ENCODE measurements at regions not wholly inside any gene's neighbourhood (a gene's known extent, or its start where the extent isn't known, plus 50 kb on each side); places are given as distances from the start of the nearest gene placed in this dataset.
"Not testable (repeated sequence)": the region's sequence is repeated elsewhere in the genome, so short reads cannot be mapped to it uniquely, and the experiment has no call there.

DNA sequence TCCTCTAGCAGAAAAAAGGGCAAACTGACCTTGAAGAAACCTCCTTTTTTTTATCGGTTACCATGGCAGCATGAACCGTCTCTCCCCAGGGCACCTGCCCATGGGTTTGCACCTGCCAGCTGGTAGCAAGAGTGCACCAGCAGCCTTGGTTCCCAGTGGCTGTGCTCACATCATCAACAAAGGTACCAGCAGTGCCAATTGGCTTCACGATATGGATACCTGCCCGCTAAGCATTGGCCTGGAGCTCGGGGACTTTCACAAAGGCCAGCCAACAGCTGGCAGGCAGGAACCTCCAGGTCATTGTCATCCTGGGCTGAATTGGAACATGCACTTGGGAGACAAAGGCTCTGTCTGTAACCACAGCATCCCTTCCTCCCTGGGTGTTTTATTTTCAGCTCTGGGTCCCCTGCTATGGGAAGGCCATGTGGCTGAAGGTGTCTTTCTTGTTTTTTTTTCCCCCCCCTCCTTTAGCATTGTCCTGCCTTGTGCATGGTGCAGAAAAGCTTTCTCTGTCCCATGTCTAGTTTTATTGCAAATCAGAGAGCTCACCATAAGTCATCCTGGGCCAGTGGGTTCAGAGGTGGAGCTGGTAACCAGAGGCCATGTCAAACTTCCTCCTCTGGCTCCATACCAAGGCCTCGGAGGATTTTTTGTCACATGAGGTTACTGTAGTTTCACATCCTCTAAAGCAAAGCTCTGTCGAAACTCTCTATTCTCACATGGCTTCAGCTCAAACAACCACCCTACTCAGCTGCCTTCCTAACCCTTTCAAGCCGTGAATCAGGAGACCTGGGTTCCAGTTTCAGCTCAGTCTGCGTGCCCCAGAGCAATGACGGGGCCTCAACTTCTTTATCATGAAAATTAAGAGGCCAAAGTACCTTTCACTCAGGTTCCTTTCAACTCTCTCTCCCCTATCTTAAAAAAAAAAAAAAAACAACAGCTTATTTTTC lies 145.5 kb upstream of the MAP3K1 start:
- Histone ChIP-seq H3K4me1 (replicated peaks) (peaks cover 6% of the 10 kb centered on the region), H3K27me3 (replicated peaks) (no peaks in the 10 kb centered on the region)

DNA sequence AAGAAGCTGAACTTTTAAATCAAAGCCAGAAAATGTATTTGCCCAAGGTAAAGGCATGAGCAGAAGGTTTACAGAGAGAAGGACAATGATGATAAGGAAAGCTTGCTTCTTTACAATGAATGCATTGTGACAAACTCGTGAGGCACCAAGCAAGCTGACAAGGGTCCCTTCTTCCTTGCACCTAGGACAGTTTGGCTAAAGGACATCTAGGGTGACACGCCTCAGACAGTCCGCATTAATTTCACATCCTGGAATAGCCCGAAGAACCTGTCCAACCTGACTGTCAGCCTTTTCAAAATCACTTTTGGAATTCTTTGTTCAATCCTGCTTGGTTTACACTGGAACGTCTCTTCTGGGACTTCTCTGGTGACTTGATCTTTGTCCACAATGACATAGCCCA lies 146.4 kb upstream of the MAP3K1 start:
- Histone ChIP-seq H3K27me3 (replicated peaks) (no peaks in the 10 kb centered on the region), H3K4me1 (replicated peaks) (peaks cover 7% of the 10 kb centered on the region), H3K4me3 (no peak overlapping the region), H3K27ac (no peak overlapping the region), H3K36me3 (no peaks in the 10 kb centered on the region), H3K9me3 (replicated peaks) (0 out of 2 replicates have a peak, but pooled peaks cover 3% of the 10 kb centered on the region)
- DNase-seq (ENCODE audit: low read depth in 1 of 2, low spot score in 2 of 2) = no peak

More for the DNA sequence above, 145.5 kb upstream of the MAP3K1 start:
- no peak for DNase-seq (ENCODE audit: low read depth in 1 of 2, low spot score in 2 of 2)
- Histone ChIP-seq H3K9me3 (replicated peaks) (0 out of 2 replicates have a peak, but pooled peaks cover 3% of the 10 kb centered on the region), H3K4me3 (no peak overlapping the region), H3K36me3 (no peaks in the 10 kb centered on the region), H3K27ac (no peak overlapping the region)

DNA sequence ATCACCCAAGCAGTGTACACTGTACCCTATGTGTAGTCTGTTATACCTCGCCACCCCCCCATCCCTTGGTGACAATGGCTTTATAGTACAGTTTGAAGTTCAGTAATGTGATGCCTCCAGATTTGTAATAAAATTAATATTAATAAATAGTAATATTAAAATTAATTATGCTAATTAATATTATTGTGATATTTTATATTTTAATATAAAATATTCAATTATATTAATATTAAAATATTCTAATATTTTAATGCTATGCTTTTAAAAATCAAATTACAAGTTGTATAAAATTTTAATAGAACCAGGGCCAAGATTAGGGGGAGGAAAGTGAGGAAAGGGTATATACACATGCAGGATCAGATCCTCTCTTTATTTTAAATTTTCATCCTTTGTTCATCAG lies 147.7 kb upstream of the MAP3K1 start:
- DNase-seq (ENCODE audit: low read depth in 1 of 2, low spot score in 2 of 2) = no peak
- H3K4me1 ChIP-seq (replicated peaks) = peaks cover 7% of the 10 kb centered on the region
- H3K9me3 ChIP-seq (replicated peaks) = 0 out of 2 replicates have a peak, but pooled peaks cover 3% of the 10 kb centered on the region
- no peaks in the 10 kb centered on the region for H3K27me3 ChIP-seq (replicated peaks)
- H3K4me3 ChIP-seq = no peak overlapping the region
- no peak overlapping the region for H3K27ac ChIP-seq
- no peaks in the 10 kb centered on the region for H3K36me3 ChIP-seq

DNA sequence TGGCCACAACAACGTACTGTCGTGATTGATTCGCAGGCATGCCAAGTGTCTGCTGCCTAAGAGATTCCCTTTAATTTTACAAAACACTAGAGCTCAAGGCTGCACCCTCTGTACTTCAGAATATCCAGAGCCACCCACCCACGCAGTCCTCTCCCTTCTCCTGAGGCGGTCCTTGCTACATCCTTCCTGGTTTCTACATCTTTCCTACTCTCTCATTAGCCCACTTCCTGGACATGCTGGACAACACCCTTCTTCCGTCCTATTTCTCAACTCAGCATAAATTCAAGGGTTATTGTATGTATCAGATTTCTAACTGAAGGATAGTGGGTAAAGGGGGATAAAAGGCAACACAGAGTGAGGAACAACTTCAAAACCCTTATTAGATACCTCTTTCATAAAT lies 148.4 kb upstream of the MAP3K1 start:
- Histone ChIP-seq H3K36me3 (no peaks in the 10 kb centered on the region), H3K27me3 (replicated peaks) (no peaks in the 10 kb centered on the region)

DNA sequence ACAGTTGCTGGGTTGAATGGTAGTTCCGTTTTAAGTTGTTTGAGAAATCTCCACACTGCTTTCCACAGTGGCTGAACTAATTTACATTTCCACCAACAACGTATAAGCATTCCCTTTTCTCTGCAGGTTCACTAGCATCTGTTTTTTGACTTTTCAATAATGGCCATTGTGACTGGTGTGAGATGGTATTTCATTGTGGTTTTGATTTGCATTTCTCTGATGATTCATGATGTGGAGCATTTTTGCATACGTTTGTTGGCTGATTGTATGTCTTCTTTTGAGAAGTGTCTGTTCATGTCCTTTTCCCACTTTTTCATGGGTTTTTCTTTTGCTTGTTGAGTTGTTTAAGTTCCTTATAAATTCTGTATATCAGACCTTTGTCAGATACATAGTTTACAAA lies 150.2 kb upstream of the MAP3K1 start:
- not testable (repeated sequence) for H3K27ac ChIP-seq; H3K4me1 ChIP-seq (replicated peaks); H3K4me3 ChIP-seq; H3K36me3 ChIP-seq; H3K9me3 ChIP-seq (replicated peaks); H3K27me3 ChIP-seq (replicated peaks)
- DNase-seq (ENCODE audit: low read depth in 1 of 2, low spot score in 2 of 2) = peak in 1 of 2 experiments; percentile 49

More for the DNA sequence above, 148.4 kb upstream of the MAP3K1 start:
- no peak for DNase-seq (ENCODE audit: low read depth in 1 of 2, low spot score in 2 of 2)
- Histone ChIP-seq H3K9me3 (replicated peaks) (0 out of 2 replicates have a peak, but pooled peaks cover 3% of the 10 kb centered on the region), H3K4me1 (replicated peaks) (peaks cover 7% of the 10 kb centered on the region), H3K4me3 (no peak overlapping the region), H3K27ac (no peak overlapping the region)

DNA sequence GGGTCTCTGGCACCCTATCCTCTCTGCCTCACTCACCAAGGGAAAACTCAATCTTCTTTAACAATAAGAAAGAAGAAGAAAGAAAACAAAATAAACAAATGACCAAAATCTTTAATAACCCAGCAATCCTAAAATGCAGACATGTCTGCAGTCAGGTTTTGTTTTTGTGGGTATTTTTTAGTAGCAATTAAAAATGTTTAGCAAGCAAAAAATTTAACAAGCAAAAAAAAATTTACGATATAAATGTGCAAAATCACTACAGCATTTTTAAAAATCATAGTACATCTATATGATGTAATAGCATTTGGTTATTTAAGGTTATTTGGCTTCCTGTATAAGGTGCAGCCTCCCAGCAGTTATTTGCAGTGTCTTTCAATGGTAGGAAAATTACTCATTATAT lies 151.3 kb upstream of the MAP3K1 start:
- H3K9me3 ChIP-seq (replicated peaks) = 0 out of 2 replicates have a peak, but pooled peaks cover 3% of the 10 kb centered on the region
- H3K27me3 ChIP-seq (replicated peaks) = no peaks in the 10 kb centered on the region
- H3K4me3 ChIP-seq = no peak overlapping the region
- H3K36me3 ChIP-seq = no peaks in the 10 kb centered on the region
- H3K4me1 ChIP-seq (replicated peaks) = peaks cover 7% of the 10 kb centered on the region
- H3K27ac ChIP-seq = no peak overlapping the region
- DNase-seq (ENCODE audit: low read depth in 1 of 2, low spot score in 2 of 2) = no peak

DNA sequence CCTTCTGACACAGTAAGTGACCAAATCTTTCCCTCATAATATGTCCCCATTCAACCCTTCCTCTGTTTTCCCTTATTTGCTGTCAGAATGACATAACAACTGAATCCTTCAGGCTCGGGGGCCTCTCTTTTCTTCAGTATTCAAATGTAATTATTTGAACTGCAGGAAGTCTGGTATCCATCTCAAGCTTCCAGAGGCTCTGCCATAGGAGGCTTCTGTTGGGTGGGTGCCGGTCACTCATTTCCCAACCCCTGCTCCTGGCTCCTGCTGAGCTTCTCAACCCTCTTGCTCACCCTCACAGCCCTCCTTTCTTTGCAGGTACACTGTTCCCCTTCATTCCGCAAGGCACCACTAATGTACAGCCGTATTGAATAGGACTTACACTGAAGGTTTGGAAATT lies 151.8 kb upstream of the MAP3K1 start:
- no peak for DNase-seq (ENCODE audit: low read depth in 1 of 2, low spot score in 2 of 2)
- H3K27ac ChIP-seq = no peak overlapping the region
- 0 out of 2 replicates have a peak, but pooled peaks cover 3% of the 10 kb centered on the region for H3K9me3 ChIP-seq (replicated peaks)
- H3K4me3 ChIP-seq = no peak overlapping the region
- no peaks in the 10 kb centered on the region for H3K36me3 ChIP-seq
- no peaks in the 10 kb centered on the region for H3K27me3 ChIP-seq (replicated peaks)
- peaks cover 11% of the 10 kb centered on the region for H3K4me1 ChIP-seq (replicated peaks)

DNA sequence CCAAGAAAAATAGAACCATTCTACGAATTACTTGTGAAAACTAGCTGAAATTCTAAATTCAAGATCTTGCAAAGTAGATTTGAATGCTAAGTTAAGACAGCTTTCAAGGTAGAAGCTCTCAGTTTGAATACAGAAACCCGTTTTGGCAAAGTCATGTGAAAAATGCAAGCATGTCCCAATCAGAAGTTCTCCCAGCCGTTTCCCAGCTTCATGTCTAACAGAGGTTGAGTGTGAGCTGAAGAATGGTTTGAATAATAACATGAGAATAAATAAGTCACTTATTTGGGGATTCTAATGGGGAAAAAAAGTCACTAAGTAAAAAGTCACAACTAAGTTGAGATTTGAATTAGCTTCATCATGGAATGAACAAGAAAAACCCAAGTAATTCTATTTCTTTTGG lies 152.5 kb upstream of the MAP3K1 start:
- Histone ChIP-seq H3K27ac (no peak overlapping the region), H3K4me3 (no peak overlapping the region), H3K9me3 (replicated peaks) (0 out of 2 replicates have a peak, but pooled peaks cover 3% of the 10 kb centered on the region), H3K36me3 (no peaks in the 10 kb centered on the region), H3K4me1 (replicated peaks) (peaks cover 12% of the 10 kb centered on the region), H3K27me3 (replicated peaks) (no peaks in the 10 kb centered on the region)
- no peak for DNase-seq (ENCODE audit: low read depth in 1 of 2, low spot score in 2 of 2)

DNA sequence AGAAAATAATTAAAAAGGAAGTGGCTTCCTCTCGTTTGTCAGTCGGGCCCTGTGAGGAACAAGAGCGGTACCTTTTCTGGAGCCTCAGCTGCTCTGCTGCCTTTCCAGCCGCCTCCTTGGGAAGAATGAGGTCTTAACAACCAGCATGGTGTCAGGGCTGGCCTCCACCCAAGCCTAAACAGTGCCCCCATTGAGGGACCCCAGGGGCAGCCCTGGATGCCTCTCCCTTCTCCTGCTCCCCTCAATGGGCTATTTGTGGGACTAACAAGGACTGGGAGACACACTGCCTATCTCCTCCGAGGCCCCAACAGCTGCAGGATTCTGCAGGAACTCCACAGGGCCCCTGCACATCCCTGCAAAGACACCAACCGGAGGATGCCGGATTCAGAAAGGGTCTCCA lies 155.4 kb upstream of the MAP3K1 start:
- no peak overlapping the region for H3K27ac ChIP-seq
- H3K27me3 ChIP-seq (replicated peaks) = no peaks in the 10 kb centered on the region
- H3K4me3 ChIP-seq = no peak overlapping the region
- H3K4me1 ChIP-seq (replicated peaks) = peaks cover 20% of the 10 kb centered on the region
- DNase-seq (ENCODE audit: low read depth in 1 of 2, low spot score in 2 of 2) = no peak
- H3K36me3 ChIP-seq = no peaks in the 10 kb centered on the region
- H3K9me3 ChIP-seq (replicated peaks) = no peaks in the 10 kb centered on the region

DNA sequence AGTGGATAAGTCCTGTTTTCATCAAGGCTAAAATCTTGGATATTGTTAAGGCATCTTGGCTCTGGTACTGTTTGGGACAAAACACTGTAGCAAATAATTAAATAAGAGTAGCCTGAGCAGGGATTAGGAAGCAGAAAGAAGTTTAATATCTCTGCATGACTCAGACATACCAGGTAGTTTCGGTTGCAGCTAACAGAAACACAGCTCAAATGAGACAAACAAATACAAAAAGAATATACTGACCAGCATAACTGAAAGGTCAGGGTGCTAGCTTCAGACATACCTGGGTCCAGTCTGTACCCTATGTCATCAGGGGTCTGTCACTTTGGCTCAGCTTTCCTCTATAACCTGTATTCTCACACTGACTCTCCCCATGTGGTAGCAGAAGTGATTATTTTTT lies 156.4 kb upstream of the MAP3K1 start:
- DNase-seq (ENCODE audit: low read depth in 1 of 2, low spot score in 2 of 2) = no peak
- Histone ChIP-seq H3K27ac (no peak overlapping the region), H3K36me3 (no peaks in the 10 kb centered on the region), H3K4me1 (replicated peaks) (peaks cover 17% of the 10 kb centered on the region), H3K4me3 (no peak overlapping the region), H3K27me3 (replicated peaks) (no peaks in the 10 kb centered on the region), H3K9me3 (replicated peaks) (no peaks in the 10 kb centered on the region)

DNA sequence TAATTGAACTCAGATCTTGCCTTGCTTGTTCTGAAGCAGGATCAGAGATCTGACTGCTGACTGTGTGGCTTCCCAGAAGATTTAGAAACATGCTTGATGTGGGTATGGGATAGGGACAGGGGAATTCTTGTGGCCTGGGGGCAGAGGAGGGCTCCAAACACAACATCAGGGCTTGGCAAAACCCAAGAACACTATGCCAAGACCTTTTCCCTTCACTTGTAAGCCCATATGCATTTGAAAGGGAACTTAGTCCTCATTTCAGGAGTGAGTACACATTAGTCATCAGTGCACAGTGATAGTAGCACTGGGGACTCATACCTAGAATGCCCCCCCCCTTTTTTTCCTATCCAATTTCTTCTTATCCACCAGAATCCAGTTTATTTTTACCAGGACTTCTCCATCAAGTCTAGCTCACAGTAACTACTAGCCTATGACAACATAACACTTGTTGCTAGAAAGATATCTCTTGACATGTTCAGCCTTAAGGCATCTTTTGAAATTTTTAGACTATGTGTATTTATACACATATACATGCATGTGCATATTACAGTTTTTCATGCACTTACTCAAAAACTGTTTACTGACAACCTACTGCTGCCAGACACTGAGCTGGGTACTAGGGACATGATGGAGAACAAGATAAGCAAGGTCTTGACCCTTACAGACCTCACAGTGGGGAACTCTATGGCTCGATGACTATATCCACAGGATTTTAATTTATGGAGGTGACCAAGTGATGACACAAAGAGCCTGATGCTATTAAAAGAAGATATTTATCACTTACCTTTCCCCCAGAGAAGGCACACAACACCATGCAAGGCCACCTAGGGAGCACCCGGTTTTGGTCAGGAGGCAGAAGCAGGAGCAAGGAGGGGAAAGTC lies 158.3 kb upstream of the MAP3K1 start:
- Histone ChIP-seq H3K36me3 (no peaks in the 10 kb centered on the region), H3K27ac (no peak overlapping the region), H3K9me3 (replicated peaks) (no peaks in the 10 kb centered on the region), H3K27me3 (replicated peaks) (no peaks in the 10 kb centered on the region), H3K4me1 (replicated peaks) (peaks cover 17% of the 10 kb centered on the region), H3K4me3 (no peak overlapping the region)
- DNase-seq (ENCODE audit: low read depth in 1 of 2, low spot score in 2 of 2) = no peak

DNA sequence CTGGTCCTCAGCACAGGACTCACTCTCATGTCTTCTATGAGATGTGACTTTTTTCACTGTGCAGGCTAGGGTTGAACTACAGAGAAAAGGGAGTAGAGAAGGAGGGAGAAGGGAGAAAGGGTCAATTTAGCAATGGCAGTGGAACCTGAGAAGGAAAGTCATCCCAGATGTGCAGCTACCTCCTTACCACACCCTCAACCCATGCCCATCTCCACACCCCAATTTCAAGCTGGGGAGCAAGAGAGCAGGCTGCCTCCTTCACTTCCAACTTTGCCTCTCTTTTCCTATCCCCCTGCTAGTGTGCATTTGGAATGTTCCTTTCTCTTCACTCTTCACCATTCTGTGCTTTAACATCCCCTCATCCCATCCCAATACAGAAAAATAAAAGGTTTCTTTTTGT lies 163.5 kb upstream of the MAP3K1 start:
- DNase-seq (ENCODE audit: low read depth in 1 of 2, low spot score in 2 of 2) = no peak
- Histone ChIP-seq H3K4me3 (no peak overlapping the region), H3K4me1 (replicated peaks) (peaks cover 8% of the 10 kb centered on the region), H3K36me3 (no peaks in the 10 kb centered on the region), H3K27me3 (replicated peaks) (no peaks in the 10 kb centered on the region), H3K27ac (no peak overlapping the region), H3K9me3 (replicated peaks) (no peaks in the 10 kb centered on the region)

DNA sequence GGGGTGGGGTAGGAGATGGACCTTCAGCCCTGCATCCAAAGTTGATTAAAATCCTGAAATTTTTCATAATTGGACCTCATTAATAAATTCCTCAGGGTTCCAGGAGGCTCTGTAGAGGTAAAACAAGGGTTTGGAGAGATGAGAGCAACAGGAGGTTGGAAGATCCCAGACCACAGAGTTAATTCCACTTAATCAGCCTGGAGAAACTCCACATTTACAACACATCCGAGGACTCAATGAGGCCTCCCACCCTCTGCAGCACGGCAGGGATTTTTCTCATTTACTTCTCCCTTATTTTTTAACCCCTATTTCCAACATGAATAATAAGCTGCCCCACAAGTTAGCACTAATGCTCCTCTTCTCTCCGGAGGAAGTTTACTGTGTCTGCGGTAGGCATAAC lies 165.0 kb upstream of the MAP3K1 start:
- no peak overlapping the region for H3K4me3 ChIP-seq
- H3K4me1 ChIP-seq (replicated peaks) = peaks cover 6% of the 10 kb centered on the region
- H3K27ac ChIP-seq = no peak overlapping the region
- no peaks in the 10 kb centered on the region for H3K9me3 ChIP-seq (replicated peaks)
- DNase-seq (ENCODE audit: low read depth in 1 of 2, low spot score in 2 of 2) = no peak
- H3K36me3 ChIP-seq = no peaks in the 10 kb centered on the region
- no peaks in the 10 kb centered on the region for H3K27me3 ChIP-seq (replicated peaks)

DNA sequence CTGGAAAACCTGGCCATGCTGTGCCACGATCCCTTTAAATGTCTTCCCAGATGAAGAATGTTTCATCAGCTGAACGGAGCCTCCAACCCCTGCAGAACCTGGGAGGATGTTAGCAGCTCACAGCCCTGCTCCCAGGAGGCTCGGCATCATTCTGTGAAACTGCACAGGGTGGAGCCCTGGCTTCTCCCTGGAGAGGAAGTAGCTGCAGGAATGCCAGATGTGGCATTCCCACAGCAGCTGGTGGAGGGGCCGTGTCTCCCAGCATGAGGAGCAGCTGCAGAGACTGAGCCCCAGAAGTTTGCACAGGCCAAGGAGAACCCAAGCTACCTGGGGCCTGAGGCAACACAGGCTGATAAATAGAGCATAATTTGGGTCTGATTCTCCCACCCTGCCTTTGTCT lies 165.8 kb upstream of the MAP3K1 start:
- H3K27me3 ChIP-seq (replicated peaks) = no peaks in the 10 kb centered on the region
- no peaks in the 10 kb centered on the region for H3K9me3 ChIP-seq (replicated peaks)
- no peak for DNase-seq (ENCODE audit: low read depth in 1 of 2, low spot score in 2 of 2)
- peaks cover 6% of the 10 kb centered on the region for H3K4me1 ChIP-seq (replicated peaks)
- no peak overlapping the region for H3K4me3 ChIP-seq
- H3K27ac ChIP-seq = no peak overlapping the region
- H3K36me3 ChIP-seq = no peaks in the 10 kb centered on the region
